HepG2 (cell line): ENCODE measurements at regions not wholly inside any gene's neighbourhood (a gene's known extent, or its start where the extent isn't known, plus 50 kb on each side); places are given as distances from the start of the nearest gene placed in this dataset.

ENCODE experiments used
- ATAC-seq: fragments of 200-7000 bp; cut with Tn5 transposase; 3 replicates; pipeline ENCODE4 v1.9.1; 2020; ENCODE audit warnings: mild to moderate bottlenecking, moderate library complexity
- BruUV-seq: library from RNA; stranded (reverse); fragments of 400-500 nt; replicated peaks from 2 replicates; lab custom pipeline; 2021; lab: Mats Ljungman, UMichigan
- CTCF ChIA-PET: fragments of 300-600 bp; formaldehyde crosslinking; extraction: SDS; loops from one replicate; lab custom pipeline; 2021; ENCODE audit warnings: low total read pairs, inconsistent platforms, low intra/inter-chr PET ratio; lab: Yijun Ruan, JAX
- POLR2A ChIA-PET: fragments of 350-600 bp; sonication (Branson Sonifier 250); formaldehyde crosslinking; loops from one replicate; lab custom pipeline; 2020; ENCODE audit warnings: antibody characterized with exemption, inconsistent platforms; lab: Yijun Ruan, JAX
- DNase-seq: peaks from one replicate; pipeline ENCODE4 v3.0.0-alpha.2; 2015; ENCODE audit warnings: low spot score
- FAIRE-seq: peaks from 3 replicates; lab custom pipeline; 2011; peaks lifted over from hg19 to GRCh38; lab: Jason Lieb, UNC
- H2AFZ ChIP-seq: one replicate; pipeline ENCODE4 v1.6.1; 2011; ENCODE audit warnings: low read length, inconsistent platforms
- H3K27ac ChIP-seq: fragments of 300-600 bp; 3 replicates; pipeline ENCODE4 v1.8.0; 2011; ENCODE audit warnings: mixed run types, mild to moderate bottlenecking, mixed read lengths, low read length, inconsistent platforms; ENCODE audit not compliant: insufficient read depth; ENCODE audit errors: extremely low read length
- H3K27me3 ChIP-seq, 2 experiments: fragments of 200-600 bp in 1 of 2; 2 replicates in 1 of 2; 3 replicates in 1 of 2; pipeline versions ENCODE4 v1.6.0 to v1.8.0; 2011; ENCODE audit warnings: low read length in 2 of 2, mild to moderate bottlenecking in 2 of 2, moderate library complexity in 2 of 2, inconsistent platforms in 1 of 2; ENCODE audit not compliant: insufficient read depth in 2 of 2, control insufficient read depth in 1 of 2
- H3K36me3 ChIP-seq, 2 experiments: fragments of 200-600 bp in 1 of 2; replicated peaks in 1 of 2; 2 replicates in 1 of 2; 3 replicates in 1 of 2; pipeline versions ENCODE4 v1.5.1 to v1.8.0; 2011; ENCODE audit warnings: low read length in 2 of 2, inconsistent platforms in 1 of 2; ENCODE audit not compliant: insufficient read depth in 2 of 2, control insufficient read depth in 1 of 2
- H3K4me1 ChIP-seq: 2 replicates; pipeline ENCODE4 v1.5.1; 2012; ENCODE audit warnings: low read length, inconsistent platforms; ENCODE audit not compliant: insufficient read depth
- H3K4me2 ChIP-seq: 2 replicates; pipeline ENCODE4 v1.6.0; 2011; ENCODE audit warnings: low read depth, low read length, inconsistent platforms
- H3K4me3 ChIP-seq, 3 experiments: fragments of 200-600 bp in 1 of 3; sonication (generic), shearing (Covaris generic) in 1 of 3; replicated peaks in 1 of 3; 2 replicates each; pipeline ENCODE4 v1.5.1; 2011 to 2016; ENCODE audit warnings: low read length in 3 of 3, inconsistent platforms in 2 of 3, low read depth in 2 of 3, mild to moderate bottlenecking in 2 of 3, control low read depth in 1 of 3, mixed read lengths in 1 of 3; ENCODE audit not compliant: insufficient read depth in 1 of 3
- H3K79me2 ChIP-seq: one replicate; pipeline ENCODE4 v1.6.1; 2011; ENCODE audit warnings: low read length, inconsistent platforms; ENCODE audit not compliant: insufficient read depth
- H3K9ac ChIP-seq: 2 replicates; pipeline ENCODE4 v1.6.0; 2011; ENCODE audit warnings: mild to moderate bottlenecking, low read depth, low read length, inconsistent platforms; ENCODE audit not compliant: insufficient read depth
- H3K9me3 ChIP-seq: 2 replicates; pipeline ENCODE4 v1.5.1; 2012; ENCODE audit warnings: mild to moderate bottlenecking, low read length
- H4K20me1 ChIP-seq: 2 replicates; pipeline ENCODE4 v1.6.0; 2011; ENCODE audit warnings: inconsistent platforms, mild to moderate bottlenecking, low read length, moderate library complexity; ENCODE audit not compliant: insufficient read depth
- ZNF652 ChIP-seq: IDR thresholded peaks from 2 replicates; pipeline ENCODE4 v1.6.1; 2016; ENCODE audit warnings: low read depth, borderline replicate concordance
- WGBS: methylation state at CpG from one replicate; pipeline ENCODE4 v1.1.6; 2017; ENCODE audit warnings: low lambda C conversion rate; 5-methylcytosine and 5-hydroxymethylcytosine counted together
- in situ Hi-C: cut with HindIII; loops from 2 replicates; pipeline ENCODE4 v1.10.0; 2017; ENCODE audit warnings: low pct_unique_long_range_greater_than_20kb; ENCODE audit not compliant: extremely low pct_ligation_motif_present
- intact Hi-C: fragments of 100-400 bp; cut with micrococcal nuclease; formaldehyde crosslinking; loops from one replicate; pipeline ENCODE4 v1.10.0; 2022; ENCODE audit not compliant: unreplicated experiment
- TF ChIP-seq, protein P1 (sequence below): sonication (generic); formaldehyde crosslinking; IDR thresholded peaks from 2 replicates; pipeline ENCODE4 v1.5.0; 2020; ENCODE audit warnings: mild to moderate bottlenecking, missing genetic modification reagents, borderline replicate concordance

DNA sequence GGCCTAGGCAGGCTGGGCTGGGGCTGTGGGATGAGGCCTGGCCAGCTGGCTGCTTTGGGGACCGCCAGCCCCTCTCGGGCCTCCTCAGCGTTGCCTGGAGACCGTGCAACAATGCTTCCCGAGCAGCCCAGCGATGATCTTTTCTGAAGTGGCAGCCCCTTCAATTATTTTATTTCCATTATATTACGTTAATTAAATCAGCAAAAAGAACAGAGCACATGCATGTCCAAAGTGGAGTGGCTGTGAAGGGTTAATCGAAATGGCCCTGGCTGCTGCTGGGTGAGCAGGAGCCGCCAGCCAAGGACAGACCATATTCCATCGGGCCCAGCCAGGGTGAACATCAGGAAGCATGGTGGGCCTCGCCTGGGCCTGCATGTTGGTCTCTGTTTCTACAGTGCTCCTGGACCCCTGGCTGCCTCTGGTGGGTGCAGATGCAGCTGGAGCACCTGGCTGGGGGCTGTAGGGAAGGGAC is 245.5 kb downstream of the MYCN start:
- Histone ChIP-seq H3K27ac (no peak overlapping the region), H3K36me3 (no peaks in the 10 kb centered on the region), H3K27me3 (peaks cover 3 to 12% of the 10 kb centered on the region in 2 experiments; a peak in 3 of 5 replicates), H3K4me3 (no peak overlapping the region), H3K9ac (no peak overlapping the region), H2AFZ (no peak overlapping the region), H3K79me2 (no peaks in the 10 kb centered on the region), H4K20me1 (no peaks in the 10 kb centered on the region), H3K9me3 (no peaks in the 10 kb centered on the region), H3K4me2 (no peak overlapping the region), H3K4me1 (no peaks in the 10 kb centered on the region)
- intact Hi-C loops = loop anchor here (2.0 kb wide), 1 partner anchor 57 kb away; no protein-coding TSS in a partner anchor
- WGBS = 57% methylated on average over 10 of the region's 11 CpGs
- no peak for ATAC-seq
- in situ Hi-C loops = no loop called here
- ChIA-PET CTCF (no interaction called here), POLR2A (no interaction called here)
- no peak for DNase-seq
- peak; percentile 46; the same call in 1 of the 2 replicates for TF ChIP-seq ZNF652 (CRISPR knock-in tag)
- TF ChIP-seq, protein P1, sequence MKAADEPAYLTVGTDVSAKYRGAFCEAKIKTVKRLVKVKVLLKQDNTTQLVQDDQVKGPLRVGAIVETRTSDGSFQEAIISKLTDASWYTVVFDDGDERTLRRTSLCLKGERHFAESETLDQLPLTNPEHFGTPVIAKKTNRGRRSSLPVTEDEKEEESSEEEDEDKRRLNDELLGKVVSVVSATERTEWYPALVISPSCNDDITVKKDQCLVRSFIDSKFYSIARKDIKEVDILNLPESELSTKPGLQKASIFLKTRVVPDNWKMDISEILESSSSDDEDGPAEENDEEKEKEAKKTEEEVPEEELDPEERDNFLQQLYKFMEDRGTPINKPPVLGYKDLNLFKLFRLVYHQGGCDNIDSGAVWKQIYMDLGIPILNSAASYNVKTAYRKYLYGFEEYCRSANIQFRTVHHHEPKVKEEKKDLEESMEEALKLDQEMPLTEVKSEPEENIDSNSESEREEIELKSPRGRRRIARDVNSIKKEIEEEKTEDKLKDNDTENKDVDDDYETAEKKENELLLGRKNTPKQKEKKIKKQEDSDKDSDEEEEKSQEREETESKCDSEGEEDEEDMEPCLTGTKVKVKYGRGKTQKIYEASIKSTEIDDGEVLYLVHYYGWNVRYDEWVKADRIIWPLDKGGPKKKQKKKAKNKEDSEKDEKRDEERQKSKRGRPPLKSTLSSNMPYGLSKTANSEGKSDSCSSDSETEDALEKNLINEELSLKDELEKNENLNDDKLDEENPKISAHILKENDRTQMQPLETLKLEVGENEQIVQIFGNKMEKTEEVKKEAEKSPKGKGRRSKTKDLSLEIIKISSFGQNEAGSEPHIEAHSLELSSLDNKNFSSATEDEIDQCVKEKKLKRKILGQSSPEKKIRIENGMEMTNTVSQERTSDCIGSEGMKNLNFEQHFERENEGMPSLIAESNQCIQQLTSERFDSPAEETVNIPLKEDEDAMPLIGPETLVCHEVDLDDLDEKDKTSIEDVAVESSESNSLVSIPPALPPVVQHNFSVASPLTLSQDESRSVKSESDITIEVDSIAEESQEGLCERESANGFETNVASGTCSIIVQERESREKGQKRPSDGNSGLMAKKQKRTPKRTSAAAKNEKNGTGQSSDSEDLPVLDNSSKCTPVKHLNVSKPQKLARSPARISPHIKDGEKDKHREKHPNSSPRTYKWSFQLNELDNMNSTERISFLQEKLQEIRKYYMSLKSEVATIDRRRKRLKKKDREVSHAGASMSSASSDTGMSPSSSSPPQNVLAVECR = no peak
- no peak for FAIRE-seq
- no TSS peak for BruUV-seq
